RWPE1 (cell line): ENCODE measurements at regions not wholly inside any gene's neighbourhood (a gene's known extent, or its start where the extent isn't known, plus 50 kb on each side); places are given as distances from the start of the nearest gene placed in this dataset.

Experiments
- CTCF ChIA-PET: fragments of 350-600 bp; sonication (Branson Sonifier 250); formaldehyde crosslinking; extraction: SDS; loops from one replicate; lab custom pipeline; 2021; lab: Yijun Ruan, JAX
- POLR2A ChIA-PET: fragments of 400-600 bp; formaldehyde crosslinking; extraction: SDS; loops from one replicate; lab custom pipeline; 2020; ENCODE audit warnings: antibody characterized with exemption; ENCODE audit not compliant: low non-redundant PET; lab: Yijun Ruan, JAX
- DNase-seq: peaks from one replicate; pipeline ENCODE4 v3.0.0; 2012; ENCODE audit warnings: low spot score
- H3K27ac ChIP-seq: fragments of 450-650 bp; 2 replicates; pipeline ENCODE4 v1.5.1; 2017
- TF ChIP-seq, protein P1 (sequence below): fragments of 450-650 bp; conservative IDR thresholded peaks from 2 replicates; pipeline ENCODE4 v1.5.1; 2017; ENCODE audit warnings: low read depth, mild to moderate bottlenecking

DNA sequence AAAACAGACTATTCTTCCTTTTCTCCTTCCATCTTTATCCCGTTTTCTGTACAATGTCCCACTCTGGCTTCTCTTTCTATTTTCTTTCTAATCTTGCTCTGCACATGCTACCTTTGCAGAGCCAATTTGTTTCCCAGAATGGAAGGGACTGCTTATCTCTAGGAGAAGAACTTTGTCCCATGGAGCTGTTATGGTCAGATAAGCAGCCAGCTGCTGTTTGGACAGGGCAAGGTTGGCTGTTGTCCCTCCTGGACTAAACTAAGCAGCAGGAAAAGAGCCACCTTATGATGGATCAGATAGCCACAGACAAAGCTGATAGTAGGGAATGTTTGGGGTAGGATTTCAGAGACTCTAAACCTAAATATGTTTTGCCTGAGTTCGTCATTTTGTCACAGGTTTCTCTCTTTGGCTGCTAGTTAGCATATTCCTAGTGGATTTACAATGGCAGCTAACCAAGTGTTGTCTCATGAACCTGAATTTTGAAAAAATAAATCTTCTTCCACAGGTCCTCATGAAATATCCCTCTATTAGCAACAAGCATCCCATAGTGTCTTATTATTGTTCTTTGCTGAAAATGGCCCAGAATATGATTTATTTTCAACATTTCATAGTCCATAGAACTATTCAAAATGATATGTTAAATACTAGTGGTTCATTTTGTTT, 262.8 kb downstream of the SLC16A7 start:
- POLR2A ChIA-PET, result no interaction called here
- CTCF ChIA-PET, result no interaction called here
- no peak for DNase-seq
- no peak overlapping the region for H3K27ac ChIP-seq
- TF ChIP-seq, protein P1, sequence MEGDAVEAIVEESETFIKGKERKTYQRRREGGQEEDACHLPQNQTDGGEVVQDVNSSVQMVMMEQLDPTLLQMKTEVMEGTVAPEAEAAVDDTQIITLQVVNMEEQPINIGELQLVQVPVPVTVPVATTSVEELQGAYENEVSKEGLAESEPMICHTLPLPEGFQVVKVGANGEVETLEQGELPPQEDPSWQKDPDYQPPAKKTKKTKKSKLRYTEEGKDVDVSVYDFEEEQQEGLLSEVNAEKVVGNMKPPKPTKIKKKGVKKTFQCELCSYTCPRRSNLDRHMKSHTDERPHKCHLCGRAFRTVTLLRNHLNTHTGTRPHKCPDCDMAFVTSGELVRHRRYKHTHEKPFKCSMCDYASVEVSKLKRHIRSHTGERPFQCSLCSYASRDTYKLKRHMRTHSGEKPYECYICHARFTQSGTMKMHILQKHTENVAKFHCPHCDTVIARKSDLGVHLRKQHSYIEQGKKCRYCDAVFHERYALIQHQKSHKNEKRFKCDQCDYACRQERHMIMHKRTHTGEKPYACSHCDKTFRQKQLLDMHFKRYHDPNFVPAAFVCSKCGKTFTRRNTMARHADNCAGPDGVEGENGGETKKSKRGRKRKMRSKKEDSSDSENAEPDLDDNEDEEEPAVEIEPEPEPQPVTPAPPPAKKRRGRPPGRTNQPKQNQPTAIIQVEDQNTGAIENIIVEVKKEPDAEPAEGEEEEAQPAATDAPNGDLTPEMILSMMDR, result no peak

DNA sequence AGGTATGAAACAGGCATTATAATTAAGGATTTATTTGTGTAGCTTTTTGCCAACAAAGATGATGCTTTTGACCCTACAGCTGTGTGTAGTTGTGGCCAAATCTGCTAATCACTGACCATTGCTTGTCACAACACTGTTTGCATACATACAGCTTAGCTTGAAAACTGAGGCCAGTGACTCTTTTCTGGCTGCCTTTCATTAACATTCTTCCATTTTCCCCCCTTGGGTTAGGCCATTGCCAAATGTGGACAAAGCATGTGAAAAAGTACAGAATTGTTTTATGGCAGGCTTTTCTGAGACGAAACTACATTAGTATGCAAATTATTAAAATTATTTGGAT, 263.3 kb downstream of the SLC16A7 start:
- TF ChIP-seq, protein P1, result no peak
- CTCF ChIA-PET, result no interaction called here
- POLR2A ChIA-PET, result no interaction called here
- DNase-seq, result no peak
- no peak overlapping the region for H3K27ac ChIP-seq

DNA sequence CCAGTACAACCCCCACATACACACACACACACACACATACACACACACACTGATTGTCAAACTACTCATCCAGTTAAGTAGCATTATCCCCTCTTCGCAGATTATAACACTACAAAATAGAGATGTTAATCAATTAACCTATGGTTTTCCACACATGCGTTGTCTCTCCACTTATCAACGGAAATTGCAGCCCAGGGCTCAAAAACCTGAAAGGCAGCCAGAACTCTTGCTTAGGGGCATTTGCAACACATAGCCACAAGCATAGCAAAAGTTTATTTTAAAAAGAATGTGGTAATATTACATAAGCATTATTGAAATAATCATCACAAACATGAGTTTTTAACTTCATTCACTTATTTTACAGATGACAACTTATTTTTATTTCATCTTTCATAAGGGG, 265.8 kb downstream of the SLC16A7 start:
- ChIA-PET POLR2A (no interaction called here), CTCF (no interaction called here)
- no peak for DNase-seq
- TF ChIP-seq, protein P1, result no peak
- H3K27ac ChIP-seq, result no peak overlapping the region

GRCh38 chr12:59867055-59867454, 271.2 kb downstream of the SLC16A7 start:
- CTCF ChIA-PET, result no interaction called here
- TF ChIP-seq, protein P1, result no peak
- no peak overlapping the region for H3K27ac ChIP-seq
- POLR2A ChIA-PET, result no interaction called here
- DNase-seq, result no peak

GRCh38 chr12:59867689-59868088, 271.9 kb downstream of the SLC16A7 start:
- no peak overlapping the region for H3K27ac ChIP-seq
- ChIA-PET CTCF (interaction anchor here (0.5 to 0.7 kb wide), 2 partner anchors 14 to 212 kb away, joined by 3 to 4 read pairs; no protein-coding TSS in a partner anchor), POLR2A (no interaction called here)
- TF ChIP-seq, protein P1, result no peak
- DNase-seq, result no peak

GRCh38 chr12:59871779-59872178, 275.9 kb downstream of the SLC16A7 start:
- CTCF ChIA-PET, result no interaction called here
- DNase-seq, result no peak
- H3K27ac ChIP-seq, result no peak overlapping the region
- TF ChIP-seq, protein P1, result no peak
- POLR2A ChIA-PET, result no interaction called here
